HG03159 (cell line): ENCODE measurements at regions not wholly inside any gene's neighbourhood (a gene's known extent, or its start where the extent isn't known, plus 50 kb on each side); places are given as distances from the start of the nearest gene placed in this dataset.
"Not testable (repeated sequence)": the region's sequence is repeated elsewhere in the genome, so short reads cannot be mapped to it uniquely, and the experiment has no call there.

Experiments
- ATAC-seq: cut with Tn5 transposase; IDR thresholded peaks from one replicate; pipeline ENCODE4 v1.9.1; 2021; ENCODE audit warnings: mild to moderate bottlenecking, moderate library complexity; ENCODE audit not compliant: unreplicated experiment

DNA sequence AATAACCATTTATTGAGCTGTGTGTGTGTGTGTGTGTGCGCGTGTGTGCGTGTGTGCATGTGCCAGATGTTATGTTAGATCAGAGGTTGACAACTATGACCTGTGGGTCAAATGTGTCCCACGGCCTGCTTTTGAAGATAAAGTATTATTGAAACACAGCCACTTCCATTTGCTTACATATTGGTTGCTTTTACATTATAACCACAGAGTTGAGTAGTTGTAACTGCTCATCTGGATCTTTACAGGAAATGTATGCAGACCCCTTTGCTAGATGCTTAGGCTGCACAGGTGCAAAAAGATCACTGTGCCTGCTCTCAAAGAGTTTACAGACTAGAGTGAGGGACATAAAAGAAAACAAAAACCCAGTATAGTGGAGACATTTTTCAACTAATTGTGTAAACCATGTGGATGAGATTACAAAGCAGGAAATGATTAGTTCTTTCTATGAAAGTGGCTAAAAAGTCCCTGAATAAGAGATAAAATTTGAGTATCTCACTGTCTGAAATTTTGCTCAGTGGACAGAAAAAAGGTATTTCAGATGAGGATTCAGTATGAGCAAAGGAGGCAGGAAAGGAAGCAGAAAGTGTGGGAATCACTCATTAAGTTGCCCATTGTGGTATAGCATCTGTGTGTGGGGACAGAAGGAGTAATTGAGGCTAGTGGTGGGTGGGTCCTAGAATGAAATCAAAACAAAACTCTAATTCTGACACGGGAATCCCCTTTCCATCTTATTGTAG is 188.4 kb downstream of the PAH start:
- ATAC-seq: peak; percentile 46

DNA sequence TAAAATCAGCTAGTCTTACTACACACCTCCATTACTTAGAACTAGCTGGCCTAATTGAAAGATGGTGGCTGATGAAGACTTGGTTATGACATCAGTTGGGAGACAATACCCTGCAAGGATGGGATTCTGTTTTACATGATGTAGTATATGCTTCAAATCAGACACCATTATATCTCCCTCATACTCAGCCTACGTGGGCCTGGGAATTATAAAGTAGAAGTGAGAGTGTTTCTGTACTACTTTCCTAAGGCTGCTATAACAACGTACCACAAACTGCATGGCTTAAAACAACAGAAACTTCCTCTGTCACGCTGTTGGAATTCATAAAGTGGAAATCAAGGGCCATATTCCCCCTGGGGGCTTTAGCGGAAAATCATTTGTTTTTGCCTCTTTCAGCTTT is 190.4 kb downstream of the PAH start:
- ATAC-seq: no peak

DNA sequence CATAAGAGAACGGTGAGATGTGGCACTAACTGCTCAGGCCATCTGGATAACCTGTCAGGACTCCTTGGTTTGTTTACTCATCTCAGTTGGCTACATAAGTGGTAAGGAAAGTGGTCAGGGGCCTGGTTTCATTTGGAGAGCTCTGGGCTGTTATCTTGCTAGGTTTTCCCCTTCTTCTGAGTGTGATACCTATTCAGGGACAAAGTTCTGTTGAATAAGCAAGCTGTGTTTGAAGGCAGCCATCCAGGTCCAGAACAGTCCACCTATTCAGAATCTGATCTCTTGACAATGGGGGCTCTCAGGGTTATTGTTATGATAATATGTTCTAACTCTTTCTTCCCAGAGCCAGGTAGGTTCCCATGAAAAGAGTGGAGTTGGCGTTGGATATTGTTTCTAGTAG is 194.9 kb downstream of the PAH start:
- no peak for ATAC-seq

DNA sequence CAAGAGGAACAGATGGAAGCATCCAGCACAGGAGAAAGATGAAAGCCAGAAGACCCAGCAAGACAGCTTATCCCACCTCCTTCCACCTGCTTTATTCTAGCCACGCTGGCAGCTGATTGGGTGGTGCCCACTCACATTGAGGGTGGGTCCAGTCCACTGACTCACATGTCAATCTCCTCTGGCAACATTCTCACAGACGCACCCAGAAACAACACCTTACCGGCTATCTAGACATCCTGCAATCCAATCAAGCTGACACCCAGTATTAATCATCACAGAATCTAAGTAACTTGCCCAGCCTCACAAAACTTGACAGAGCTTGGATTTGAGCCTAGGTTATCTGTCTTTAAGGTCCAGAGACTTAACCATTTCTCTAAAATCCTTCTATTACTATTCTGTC is 208.9 kb downstream of the PAH start:
- ATAC-seq: no peak

DNA sequence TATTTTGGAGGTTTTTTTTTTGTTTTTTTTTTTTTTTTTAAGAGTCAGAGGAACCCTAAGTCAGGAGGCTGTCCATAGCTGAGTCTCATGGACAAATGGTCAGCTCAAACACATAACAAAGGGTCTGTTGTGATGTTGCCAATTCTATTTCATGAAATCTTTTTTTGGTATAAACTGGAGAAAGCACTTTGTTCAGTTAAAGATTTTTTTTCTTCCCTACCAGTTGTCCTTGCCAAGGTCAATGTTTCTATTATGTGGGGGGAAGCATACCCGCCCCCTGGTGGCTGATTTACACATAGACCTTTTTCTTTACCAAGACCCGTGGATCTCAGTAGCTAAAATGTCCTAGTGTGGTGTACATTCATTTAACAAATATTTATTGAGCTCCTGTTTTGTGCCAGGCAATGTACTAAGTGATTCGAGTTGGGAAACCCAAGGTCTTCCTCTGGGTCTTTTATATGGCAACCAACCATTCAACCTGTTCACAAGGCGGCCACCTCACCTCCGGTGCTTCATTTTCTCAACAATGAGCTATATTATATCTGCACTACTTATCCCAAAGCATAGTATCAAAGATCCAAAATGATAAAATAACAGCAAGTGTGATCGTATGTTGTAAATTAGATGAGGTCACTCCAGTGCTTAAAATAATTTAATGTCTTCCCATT is 214.5 kb downstream of the PAH start:
- peak; percentile 73 for ATAC-seq

DNA sequence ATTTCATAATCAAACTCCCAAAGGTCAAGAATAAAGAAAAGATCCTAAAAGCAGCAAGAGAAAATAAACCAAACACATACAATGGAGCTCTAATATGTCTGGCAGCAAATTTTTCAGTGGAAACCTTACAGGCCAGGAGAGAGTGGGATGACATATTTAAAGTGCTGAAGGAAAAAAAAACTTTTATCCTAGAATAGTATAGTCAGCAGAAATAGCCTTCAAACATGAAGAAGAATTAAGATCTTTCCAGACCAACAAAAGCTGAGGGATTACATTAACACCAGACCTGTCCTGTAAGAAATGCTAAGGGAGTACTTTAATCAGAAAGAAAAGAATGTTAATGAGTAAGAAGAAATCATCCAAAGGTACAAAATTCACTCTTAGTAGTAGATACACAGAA is 215.7 kb upstream of the IGF1 start:
- no peak for ATAC-seq

DNA sequence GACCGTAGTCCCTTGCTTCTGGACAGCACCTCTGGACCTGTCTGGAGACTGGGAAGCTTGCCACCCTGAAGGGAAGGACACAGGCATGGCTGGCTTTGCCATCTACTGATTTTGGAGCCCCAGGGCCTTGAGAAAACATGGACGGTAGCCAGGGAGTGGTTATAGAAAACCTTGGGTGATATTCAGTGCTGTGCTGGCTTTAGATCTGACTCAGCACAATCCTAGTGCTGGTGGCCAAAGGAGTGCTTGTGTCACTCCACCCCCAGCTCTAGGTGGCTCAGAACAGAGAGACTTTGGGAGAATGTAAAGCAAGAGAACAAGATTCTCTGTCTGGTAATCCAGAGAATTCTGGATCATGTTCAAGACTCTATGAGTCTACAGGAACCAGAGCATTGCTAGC is 214.5 kb upstream of the IGF1 start:
- ATAC-seq: no peak

DNA sequence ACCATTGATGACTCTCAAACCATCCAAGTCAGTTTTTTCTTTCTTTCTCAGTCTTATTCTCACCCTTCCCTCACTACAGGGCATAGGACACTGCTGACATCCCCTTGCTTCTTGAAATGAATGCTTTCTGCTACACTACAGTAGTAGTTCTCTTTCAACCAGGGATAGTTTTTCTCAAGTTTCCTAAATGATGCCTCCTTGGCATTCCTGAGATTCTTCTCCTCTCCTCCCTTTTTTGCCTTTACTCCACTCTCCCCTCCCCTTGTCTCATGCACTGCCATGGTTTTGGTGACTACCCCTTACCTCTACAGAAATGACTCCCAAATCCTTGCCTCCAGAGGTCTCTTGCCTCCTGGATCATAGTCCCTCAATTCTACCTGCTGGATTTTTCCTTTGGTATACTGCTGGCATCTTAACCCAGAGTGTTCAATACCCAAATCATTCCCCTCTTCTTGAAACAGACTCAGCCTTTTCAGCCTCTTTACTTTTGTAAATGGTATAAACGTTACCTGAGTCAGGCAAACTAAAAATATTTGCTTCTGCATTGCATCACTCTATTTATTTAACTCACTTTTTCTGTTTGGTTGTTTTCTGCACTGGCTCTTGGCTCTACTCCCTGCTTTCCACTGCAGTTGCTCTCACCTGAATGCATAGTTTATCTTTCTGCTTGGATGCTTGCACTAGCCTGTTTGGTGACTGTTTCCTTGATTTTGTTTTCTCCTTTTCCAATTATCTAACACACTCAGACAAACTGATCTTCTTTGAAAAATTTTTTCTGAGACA is 211.6 kb upstream of the IGF1 start:
- ATAC-seq: no peak

DNA sequence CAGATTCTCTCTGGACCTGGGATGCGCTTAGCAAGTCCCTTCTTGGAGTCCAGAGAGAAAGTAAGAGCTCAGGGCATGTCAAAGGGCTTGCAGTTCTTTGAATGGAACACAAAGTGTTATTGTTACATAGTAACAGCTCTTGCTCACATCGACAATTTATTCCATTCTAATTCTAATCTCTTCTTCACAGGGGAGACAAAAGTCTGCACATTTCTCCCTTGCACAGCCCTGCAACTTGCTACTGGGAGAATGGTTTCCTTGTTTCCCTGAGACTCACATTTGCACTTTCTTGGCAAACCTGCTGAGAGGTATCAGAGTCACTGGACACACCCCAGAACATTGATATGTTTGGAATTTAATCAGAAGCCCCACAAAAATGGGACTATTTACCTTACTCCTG is 209.9 kb upstream of the IGF1 start:
- ATAC-seq: no peak

DNA sequence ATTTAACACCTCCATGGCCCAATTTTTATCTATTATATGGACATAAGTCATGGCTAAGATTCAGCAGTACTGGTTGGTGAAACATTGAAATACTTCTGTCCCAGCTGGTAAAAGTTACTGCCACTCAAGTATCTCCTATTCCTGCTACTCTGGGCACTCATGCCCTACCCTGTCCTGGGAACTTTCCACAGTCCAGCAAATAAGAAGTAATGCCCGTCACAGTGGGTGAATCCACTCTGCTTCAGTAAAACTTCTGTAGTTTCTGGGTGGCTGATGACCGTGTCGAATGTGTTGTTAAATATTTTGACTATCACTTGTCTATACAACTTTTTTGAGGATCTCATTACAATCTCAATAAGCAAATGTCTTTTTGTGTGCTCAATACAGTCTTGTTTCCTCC is 209.3 kb upstream of the IGF1 start:
- ATAC-seq: no peak

DNA sequence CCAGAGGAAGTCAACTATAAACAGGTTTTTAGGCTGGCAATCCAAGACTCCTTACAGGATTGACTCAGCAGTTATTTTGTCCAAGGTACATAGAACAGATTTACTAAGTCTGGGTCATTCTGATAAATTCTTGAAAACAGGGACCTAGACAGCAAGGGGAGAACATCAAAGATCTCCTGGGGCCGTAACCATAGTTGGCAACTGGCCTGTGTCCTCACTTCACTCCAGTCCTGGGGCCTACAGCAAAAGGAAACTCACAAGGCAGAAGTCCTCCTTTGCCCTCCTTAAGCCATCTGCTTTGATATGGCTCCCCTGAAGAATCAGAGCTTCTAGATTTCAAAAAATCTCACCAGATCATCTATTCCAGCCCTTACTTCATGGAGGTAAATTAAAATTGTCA is 207.2 kb upstream of the IGF1 start:
- no peak for ATAC-seq

DNA sequence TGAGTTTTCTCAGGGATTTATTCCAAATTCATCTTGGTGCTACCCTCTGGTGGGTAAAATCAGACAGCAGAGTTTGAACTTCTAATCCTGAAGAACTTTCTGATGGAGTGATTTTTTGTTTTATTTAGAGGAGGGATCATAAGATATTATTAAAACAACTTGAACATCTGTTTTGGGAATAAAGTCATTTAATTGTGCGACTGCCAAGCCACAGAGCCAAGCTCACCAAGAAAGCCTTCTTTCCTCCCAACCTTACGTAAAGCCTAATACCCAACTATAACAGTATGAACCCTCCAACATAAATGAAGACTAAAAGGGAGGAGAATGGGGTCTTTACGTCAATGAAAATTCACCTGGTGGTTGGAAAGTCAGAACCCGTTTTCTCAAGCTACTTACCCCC is 205.5 kb upstream of the IGF1 start:
- no peak for ATAC-seq

DNA sequence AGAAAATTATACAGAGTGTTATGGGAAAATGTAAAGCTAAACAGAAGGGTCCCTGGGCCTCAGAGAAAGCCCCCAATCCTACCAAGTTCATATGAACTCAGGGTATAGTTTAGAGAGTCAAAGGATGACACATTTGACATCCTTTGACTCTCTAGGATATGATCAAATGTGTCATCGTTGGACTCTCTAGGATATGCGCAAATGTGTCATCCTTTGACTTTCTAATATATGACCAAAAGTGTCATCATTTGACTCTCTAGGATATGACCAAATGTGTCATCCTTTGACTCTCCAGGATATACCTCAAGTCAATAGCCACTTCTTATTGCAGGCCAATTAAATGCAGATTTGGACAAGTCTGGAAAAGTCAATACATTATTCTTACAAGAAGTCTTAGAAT is 204.8 kb upstream of the IGF1 start:
- no peak for ATAC-seq

DNA sequence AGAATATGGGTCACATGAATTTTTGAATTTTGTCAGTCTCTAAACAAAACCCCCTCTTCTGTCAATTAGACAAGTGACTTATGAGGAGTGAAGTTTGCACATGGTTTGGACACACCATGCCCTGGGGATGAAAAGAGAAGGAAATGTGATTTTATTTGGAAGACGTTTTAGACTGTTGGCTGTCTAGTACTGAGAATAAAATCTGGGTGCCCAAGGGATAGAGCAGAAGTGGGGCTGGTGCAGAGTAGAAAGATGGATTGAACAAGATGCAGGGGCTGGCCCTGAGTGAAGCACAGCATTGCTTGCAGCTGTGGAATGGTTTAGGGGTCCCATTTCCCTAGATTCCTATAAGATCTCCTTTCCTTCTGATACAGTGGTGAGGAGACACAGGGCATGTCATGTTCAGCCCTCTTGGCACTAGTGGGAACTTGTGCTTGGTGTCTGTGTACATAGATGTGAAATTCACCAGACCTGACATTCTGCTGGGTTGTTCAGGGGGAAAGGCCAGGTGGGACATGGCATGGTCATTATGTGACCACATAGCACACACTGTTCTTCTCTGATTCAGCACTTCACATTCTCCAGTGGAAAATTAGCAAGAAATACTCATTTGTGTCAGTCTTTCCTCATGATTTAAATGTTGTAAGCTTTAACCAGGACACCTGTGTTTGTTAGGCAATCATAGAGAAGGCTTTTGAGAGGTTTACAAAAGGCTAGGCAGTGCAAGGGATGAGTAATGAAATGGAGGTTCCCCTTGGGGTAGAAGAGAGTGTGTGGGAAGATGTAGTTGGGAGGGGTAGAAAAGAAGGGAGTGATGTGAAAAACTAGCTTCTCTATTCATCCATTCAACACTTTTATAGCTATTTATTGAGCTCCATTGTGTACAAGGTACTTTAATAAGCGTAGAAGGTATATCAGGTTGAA is 202.3 kb upstream of the IGF1 start:
- no peak for ATAC-seq

DNA sequence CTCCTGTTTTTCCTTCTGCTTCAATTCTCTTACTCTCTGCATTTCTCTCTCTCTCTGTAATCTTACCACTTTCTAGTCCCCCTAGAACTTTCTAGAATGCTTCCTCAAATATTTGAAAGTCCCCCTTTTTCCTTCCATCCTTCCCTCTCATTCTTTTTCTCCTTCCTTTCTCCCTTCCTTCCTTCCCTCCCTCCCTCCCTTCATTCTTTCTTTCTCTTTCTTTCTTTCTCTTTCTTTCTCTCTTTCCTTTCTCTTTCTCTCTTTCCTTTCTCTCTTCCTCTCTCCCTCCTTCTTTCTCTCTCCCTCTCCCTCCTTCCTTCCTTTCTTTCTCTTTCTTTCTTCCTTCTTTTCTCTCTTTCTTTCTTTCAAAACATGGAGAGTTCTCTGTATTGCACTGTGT is 201.4 kb upstream of the IGF1 start:
- no peak for ATAC-seq

DNA sequence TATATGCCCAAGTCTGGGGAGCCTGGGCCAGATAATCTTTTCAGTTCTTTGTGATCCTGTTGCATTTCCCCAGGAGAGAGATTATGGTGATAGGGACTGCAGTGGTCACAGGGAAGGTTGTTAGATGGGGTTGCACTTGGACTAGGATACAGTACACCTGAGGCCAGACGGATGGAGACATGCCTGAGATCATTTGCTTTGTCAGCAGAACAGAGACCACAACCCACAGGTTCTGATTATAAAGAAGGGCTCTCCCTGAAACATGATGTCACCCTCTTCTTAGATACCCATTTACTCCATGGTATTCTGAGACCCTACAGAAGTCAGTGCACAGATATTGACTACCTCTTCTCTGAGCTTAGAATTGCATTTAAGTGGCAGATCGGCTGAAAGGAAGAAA is 200.9 kb upstream of the IGF1 start:
- no peak for ATAC-seq

DNA sequence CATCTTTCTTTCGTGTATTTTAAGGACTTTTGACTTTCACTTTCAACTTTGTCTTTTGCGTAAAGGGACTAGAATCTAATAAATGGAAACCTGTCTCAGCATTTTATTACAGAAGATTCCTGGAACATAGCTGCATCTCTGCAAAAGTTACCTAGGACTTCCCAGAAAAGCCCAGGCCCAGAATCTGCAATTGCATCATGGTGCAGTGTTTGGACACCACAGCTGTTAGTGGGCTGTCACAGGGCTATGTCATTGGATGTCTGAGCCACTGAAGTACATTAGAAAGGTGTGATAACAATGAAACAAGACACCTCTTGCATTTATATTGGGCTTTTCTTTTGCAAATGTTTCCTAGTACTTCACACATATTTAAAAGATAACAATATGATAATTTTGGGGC is 199.9 kb upstream of the IGF1 start:
- ATAC-seq: no peak

DNA sequence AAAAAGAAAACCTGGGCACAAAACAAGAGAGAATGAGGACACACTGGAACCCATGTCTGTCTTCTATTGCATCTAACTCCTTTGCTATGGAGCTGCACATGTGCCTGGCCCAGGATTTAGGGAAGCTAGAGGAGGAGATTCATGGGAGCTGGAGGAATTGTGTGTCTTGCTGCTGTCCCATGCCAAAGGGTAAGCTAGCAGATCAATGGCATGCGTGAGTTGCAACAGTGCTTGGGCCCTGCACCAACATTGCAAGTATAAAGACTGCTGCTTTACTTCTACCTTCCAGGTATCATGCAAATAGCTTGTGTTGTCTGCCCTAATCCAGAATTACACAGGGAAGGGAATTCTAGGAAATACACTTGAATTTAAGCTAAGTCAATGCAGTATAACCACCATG is 196.4 kb upstream of the IGF1 start:
- ATAC-seq: no peak

DNA sequence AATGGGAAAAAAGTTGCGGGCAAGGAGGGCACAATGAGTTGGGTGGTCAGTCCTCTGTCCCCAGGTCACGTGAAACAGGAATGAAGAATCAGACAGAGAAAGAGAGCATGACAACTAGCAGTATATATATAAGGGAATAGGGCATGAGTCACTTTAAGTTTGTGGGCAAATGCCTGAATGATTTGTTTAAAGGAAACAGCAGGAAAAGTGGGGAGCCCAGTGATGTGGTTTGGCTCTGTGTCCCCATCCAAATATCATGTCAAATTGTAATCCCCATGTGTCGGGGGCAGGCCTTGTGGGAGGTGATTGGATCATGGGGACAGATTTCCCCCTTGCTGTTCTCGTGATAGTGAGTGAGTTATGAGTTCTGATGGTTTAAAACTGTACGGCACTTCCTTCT is 195.3 kb upstream of the IGF1 start:
- no peak for ATAC-seq

DNA sequence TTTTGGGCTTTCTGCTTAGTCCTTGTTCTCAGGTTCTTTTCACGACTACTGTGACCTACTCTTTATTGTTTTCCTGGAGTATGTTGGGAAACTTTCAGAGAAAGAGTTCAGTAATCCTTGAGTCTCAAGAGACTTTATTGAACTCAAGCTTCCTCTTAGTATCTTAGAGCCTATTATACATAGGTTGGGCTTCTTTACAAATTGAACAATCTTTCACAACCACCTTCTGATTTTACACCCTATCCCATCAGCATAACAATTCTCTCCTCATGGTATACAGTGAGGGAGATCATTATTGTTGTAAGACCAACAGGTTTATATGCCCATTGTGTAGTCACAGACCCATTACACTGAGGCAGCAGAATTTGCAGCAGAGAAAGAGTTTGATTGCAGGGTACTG is 193.2 kb upstream of the IGF1 start:
- ATAC-seq: no peak

DNA sequence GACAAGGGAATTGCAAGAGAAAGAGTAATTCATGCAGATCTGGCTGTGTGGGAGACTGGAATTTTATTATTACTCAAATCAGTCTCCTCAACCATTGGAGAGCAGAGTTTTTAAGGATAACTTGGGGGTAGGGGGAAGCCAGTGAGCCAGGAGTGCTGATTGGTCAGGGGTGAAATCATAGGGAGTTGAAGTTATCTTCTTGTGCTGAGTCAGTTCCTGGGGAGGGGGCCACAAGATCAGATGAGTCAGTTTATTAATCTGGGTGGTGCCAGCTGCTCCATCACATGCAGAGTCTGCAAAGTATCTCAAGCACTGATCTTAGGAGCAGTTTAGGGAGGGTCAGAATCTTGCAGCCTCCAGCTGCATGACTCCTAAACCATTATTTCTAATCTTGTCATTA is 191.8 kb upstream of the IGF1 start:
- not testable (repeated sequence) for ATAC-seq
